ENCODE measurements at regions not wholly inside any gene's neighbourhood (a gene's known extent, or its start where the extent isn't known, plus 50 kb on each side); places are given as distances from the start of the nearest gene placed in this dataset.

GRCh38 chr6:15809367-15809766 lies 146.5 kb upstream of the DTNBP1 start:
- no peak for TF ChIP-seq EP300 (IDR thresholded peaks at IDR 0.05)
- no peak for TF ChIP-seq ZFP36 (IDR thresholded peaks at IDR 0.05; ENCODE audit: borderline replicate concordance, partially characterized antibody)
- no peak for TF ChIP-seq KDM1A (IDR thresholded peaks at IDR 0.05; ENCODE audit: low read depth)
- no peak for TF ChIP-seq RAD21 (conservative IDR thresholded peaks at IDR 0.05 in 1 of 2, IDR thresholded peaks at IDR 0.05 in 1 of 2)
- no peak for TF ChIP-seq USF2 (IDR thresholded peaks at IDR 0.05)
- no peak for TF ChIP-seq CTCF (IDR thresholded peaks at IDR 0.05)
- TF ChIP-seq PHF8 (IDR thresholded peaks at IDR 0.05; ENCODE audit: borderline replicate concordance, low read depth), result no peak

Measured in A549 (cell line).